ENCODE measurements at regions not wholly inside any gene's neighbourhood (a gene's known extent, or its start where the extent isn't known, plus 50 kb on each side); places are given as distances from the start of the nearest gene placed in this dataset.

GRCh38 chr7:131950758-131951157 lies 394.3 kb upstream of the PODXL start:
- TF ChIP-seq CTCF (conservative IDR thresholded peaks at IDR 0.05 in 1 of 2, IDR thresholded peaks at IDR 0.05 in 1 of 2; ENCODE audit: extremely low read depth in 1 of 2, insufficient read depth in 1 of 2, low read depth in 1 of 2, low read length in 2 of 2) (no peak), EZH2 (IDR thresholded peaks at IDR 0.05; ENCODE audit: borderline replicate concordance, low read length) (no peak)
